ENCODE measurements at regions not wholly inside any gene's neighbourhood (a gene's known extent, or its start where the extent isn't known, plus 50 kb on each side); places are given as distances from the start of the nearest gene placed in this dataset.

- no peak for TF ChIP-seq POLR2A (IDR thresholded peaks at IDR 0.05; ENCODE audit: low read length)
- TF ChIP-seq GATA1 (IDR thresholded peaks at IDR 0.05; ENCODE audit: low read depth, low read length): no peak
These were observed 471.5 kb downstream of the MED13L start for GRCh38 chr12:115806000-115806399.

Measured in erythroblast (primary cell).